ENCODE measurements at regions not wholly inside any gene's neighbourhood (a gene's known extent, or its start where the extent isn't known, plus 50 kb on each side); places are given as distances from the start of the nearest gene placed in this dataset.

DNA sequence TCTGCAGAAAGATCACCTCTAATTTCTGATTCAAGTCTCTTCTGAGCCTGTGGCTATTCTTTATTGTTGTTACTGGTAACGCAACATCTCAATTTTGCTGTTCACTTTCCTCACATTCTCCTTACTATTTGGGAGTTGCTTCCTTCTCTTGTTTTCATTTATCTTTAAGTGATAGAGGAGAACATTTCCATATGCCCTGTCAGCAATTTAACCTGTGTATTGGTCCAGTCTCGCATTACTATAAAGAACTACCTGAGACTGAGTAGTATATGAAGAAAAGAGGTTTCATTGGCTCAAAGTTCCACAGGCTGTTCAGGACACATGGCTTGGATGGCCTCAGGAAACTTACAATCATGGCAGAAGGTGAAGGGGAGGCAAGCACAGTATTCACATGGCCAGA, 1025.1 kb downstream of the OTOL1 start:
- TF ChIP-seq, protein P1, sequence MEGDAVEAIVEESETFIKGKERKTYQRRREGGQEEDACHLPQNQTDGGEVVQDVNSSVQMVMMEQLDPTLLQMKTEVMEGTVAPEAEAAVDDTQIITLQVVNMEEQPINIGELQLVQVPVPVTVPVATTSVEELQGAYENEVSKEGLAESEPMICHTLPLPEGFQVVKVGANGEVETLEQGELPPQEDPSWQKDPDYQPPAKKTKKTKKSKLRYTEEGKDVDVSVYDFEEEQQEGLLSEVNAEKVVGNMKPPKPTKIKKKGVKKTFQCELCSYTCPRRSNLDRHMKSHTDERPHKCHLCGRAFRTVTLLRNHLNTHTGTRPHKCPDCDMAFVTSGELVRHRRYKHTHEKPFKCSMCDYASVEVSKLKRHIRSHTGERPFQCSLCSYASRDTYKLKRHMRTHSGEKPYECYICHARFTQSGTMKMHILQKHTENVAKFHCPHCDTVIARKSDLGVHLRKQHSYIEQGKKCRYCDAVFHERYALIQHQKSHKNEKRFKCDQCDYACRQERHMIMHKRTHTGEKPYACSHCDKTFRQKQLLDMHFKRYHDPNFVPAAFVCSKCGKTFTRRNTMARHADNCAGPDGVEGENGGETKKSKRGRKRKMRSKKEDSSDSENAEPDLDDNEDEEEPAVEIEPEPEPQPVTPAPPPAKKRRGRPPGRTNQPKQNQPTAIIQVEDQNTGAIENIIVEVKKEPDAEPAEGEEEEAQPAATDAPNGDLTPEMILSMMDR (conservative IDR thresholded peaks at IDR 0.05; ENCODE audit: low read length): no peak
- TF ChIP-seq EZH2phosphoT487 (IDR thresholded peaks at IDR 0.05; ENCODE audit: borderline replicate concordance, low read depth, low read length): no peak

Measured in OCI-LY7 (cell line).